Keratinocyte (primary cell): ENCODE measurements at regions not wholly inside any gene's neighbourhood (a gene's known extent, or its start where the extent isn't known, plus 50 kb on each side); places are given as distances from the start of the nearest gene placed in this dataset.
A peak's percentile ranks its signal among the peaks of the same experiment; 100 is the strongest.

ENCODE experiments used
- DNase-seq: peaks from one replicate; pipeline ENCODE4 v3.0.0-alpha.2; 2011; ENCODE audit warnings: low read depth, missing footprints, low spot score
- FAIRE-seq: peaks from 2 replicates; lab custom pipeline; 2011; peaks lifted over from hg19 to GRCh38; lab: Jason Lieb, UNC
- H2AFZ ChIP-seq: 2 replicates; pipeline ENCODE4 v1.6.0; 2012; ENCODE audit warnings: low read length, control low read depth, inconsistent platforms; ENCODE audit not compliant: control insufficient read depth
- H3K27ac ChIP-seq: 2 replicates; pipeline ENCODE4 v1.5.1; 2011; ENCODE audit warnings: low read length; ENCODE audit not compliant: control insufficient read depth, insufficient read depth
- H3K27me3 ChIP-seq: 3 replicates; pipeline ENCODE4 v1.6.0; 2011; ENCODE audit warnings: low read length; ENCODE audit not compliant: control insufficient read depth, insufficient read depth; ENCODE audit errors: extremely low read depth
- H3K36me3 ChIP-seq, 2 experiments: 2 replicates in 1 of 2; 3 replicates in 1 of 2; pipeline ENCODE4 v1.5.1; 2011; ENCODE audit warnings: low read length in 2 of 2, mild to moderate bottlenecking in 1 of 2; ENCODE audit not compliant: control insufficient read depth in 2 of 2, insufficient read depth in 2 of 2; ENCODE audit errors: extremely low read depth in 1 of 2
- H3K4me1 ChIP-seq: 3 replicates; pipeline ENCODE4 v1.5.1; 2011; ENCODE audit warnings: low read length; ENCODE audit not compliant: control insufficient read depth, insufficient read depth; ENCODE audit errors: extremely low read depth
- H3K4me2 ChIP-seq: 3 replicates; pipeline ENCODE4 v1.6.0; 2011; ENCODE audit warnings: low read depth, low read length; ENCODE audit not compliant: control insufficient read depth, insufficient read depth; ENCODE audit errors: extremely low read depth
- H3K4me3 ChIP-seq, 3 experiments: fragments of 200-600 bp in 1 of 3; sonication (generic) in 1 of 3; 2 replicates in 2 of 3; 3 replicates in 1 of 3; pipeline ENCODE4 v1.5.1; 2011 to 2016; ENCODE audit warnings: low read length in 3 of 3, mild to moderate bottlenecking in 3 of 3, control low read depth in 2 of 3, inconsistent platforms in 1 of 3, low read depth in 1 of 3, mixed read lengths in 1 of 3, mixed run types in 1 of 3, moderate library complexity in 1 of 3; ENCODE audit not compliant: control insufficient read depth in 2 of 3, insufficient read depth in 2 of 3; ENCODE audit errors: extremely low read depth in 1 of 3
- H3K79me2 ChIP-seq: 2 replicates; pipeline ENCODE4 v1.6.0; 2012; ENCODE audit warnings: low read length; ENCODE audit not compliant: control insufficient read depth, insufficient read depth
- H3K9ac ChIP-seq: 3 replicates; pipeline ENCODE4 v1.6.0; 2011; ENCODE audit warnings: low read length; ENCODE audit not compliant: control insufficient read depth, insufficient read depth; ENCODE audit errors: extremely low read depth
- H3K9me1 ChIP-seq: 3 replicates; pipeline ENCODE4 v1.6.0; 2011; ENCODE audit warnings: low read length; ENCODE audit not compliant: control insufficient read depth, insufficient read depth; ENCODE audit errors: extremely low read depth
- H3K9me3 ChIP-seq: 2 replicates; pipeline ENCODE4 v1.5.1; 2012; ENCODE audit warnings: low read depth, low read length; ENCODE audit not compliant: control insufficient read depth
- H4K20me1 ChIP-seq: 3 replicates; pipeline ENCODE4 v1.6.0; 2011; ENCODE audit warnings: low read length; ENCODE audit not compliant: control insufficient read depth, insufficient read depth; ENCODE audit errors: extremely low read depth
- EZH2 ChIP-seq: IDR thresholded peaks from one replicate; pipeline ENCODE4 v1.6.1; 2012; ENCODE audit warnings: inconsistent platforms, mild to moderate bottlenecking, low read length, moderate library complexity
- dilution Hi-C: fragments of 300-500 bp; cut with MboI; formaldehyde crosslinking; loops from one replicate; pipeline ENCODE4 v1.7.0; 2020; ENCODE audit warnings: low sequenced_read_pairs; ENCODE audit not compliant: extremely low pct_ligation_motif_present
- TF ChIP-seq, protein P1 (sequence below), 3 experiments: IDR thresholded peaks in 1 of 3; conservative IDR thresholded peaks in 1 of 3; optimal IDR thresholded peaks in 1 of 3; 2 replicates in 2 of 3; 3 replicates in 1 of 3; pipeline versions ENCODE3 to v1.5.1; 2011; ENCODE audit warnings: low read length in 3 of 3, mild to moderate bottlenecking in 3 of 3, moderate library complexity in 2 of 3, control low read depth in 1 of 3, inconsistent platforms in 1 of 3; ENCODE audit not compliant: insufficient read depth in 2 of 3; ENCODE audit errors: extremely low read depth in 1 of 3

DNA sequence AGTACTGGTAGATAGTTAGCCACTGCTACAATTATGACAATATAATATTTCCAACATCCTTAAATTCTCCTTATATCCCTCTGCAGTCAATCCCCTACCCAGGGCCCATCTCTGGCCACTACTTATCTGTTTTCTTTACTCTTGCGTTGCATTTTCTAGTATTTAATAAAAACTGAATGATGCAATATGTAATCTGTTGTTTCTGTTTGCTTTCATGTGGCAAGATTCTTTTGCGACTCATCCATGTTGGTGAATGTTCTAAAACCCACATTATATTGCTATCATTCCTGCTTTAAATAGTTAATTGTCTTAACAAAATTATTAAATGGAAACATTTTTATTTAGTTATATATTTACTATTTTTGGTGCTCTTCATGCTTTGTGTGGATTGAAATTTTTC lies 338.5 kb downstream of the MDFIC start:
- no peak for FAIRE-seq
- H3K27ac ChIP-seq = no peak overlapping the region
- TF ChIP-seq EZH2 = no peak
- TF ChIP-seq, protein P1, sequence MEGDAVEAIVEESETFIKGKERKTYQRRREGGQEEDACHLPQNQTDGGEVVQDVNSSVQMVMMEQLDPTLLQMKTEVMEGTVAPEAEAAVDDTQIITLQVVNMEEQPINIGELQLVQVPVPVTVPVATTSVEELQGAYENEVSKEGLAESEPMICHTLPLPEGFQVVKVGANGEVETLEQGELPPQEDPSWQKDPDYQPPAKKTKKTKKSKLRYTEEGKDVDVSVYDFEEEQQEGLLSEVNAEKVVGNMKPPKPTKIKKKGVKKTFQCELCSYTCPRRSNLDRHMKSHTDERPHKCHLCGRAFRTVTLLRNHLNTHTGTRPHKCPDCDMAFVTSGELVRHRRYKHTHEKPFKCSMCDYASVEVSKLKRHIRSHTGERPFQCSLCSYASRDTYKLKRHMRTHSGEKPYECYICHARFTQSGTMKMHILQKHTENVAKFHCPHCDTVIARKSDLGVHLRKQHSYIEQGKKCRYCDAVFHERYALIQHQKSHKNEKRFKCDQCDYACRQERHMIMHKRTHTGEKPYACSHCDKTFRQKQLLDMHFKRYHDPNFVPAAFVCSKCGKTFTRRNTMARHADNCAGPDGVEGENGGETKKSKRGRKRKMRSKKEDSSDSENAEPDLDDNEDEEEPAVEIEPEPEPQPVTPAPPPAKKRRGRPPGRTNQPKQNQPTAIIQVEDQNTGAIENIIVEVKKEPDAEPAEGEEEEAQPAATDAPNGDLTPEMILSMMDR (optimal IDR thresholded peaks at IDR 0.05 in 1 of 3, IDR thresholded peaks at IDR 0.05 in 1 of 3, conservative IDR thresholded peaks at IDR 0.05 in 1 of 3; ENCODE audit: extremely low read depth in 1 of 3, insufficient read depth in 2 of 3, low read length in 3 of 3) = no peak

DNA sequence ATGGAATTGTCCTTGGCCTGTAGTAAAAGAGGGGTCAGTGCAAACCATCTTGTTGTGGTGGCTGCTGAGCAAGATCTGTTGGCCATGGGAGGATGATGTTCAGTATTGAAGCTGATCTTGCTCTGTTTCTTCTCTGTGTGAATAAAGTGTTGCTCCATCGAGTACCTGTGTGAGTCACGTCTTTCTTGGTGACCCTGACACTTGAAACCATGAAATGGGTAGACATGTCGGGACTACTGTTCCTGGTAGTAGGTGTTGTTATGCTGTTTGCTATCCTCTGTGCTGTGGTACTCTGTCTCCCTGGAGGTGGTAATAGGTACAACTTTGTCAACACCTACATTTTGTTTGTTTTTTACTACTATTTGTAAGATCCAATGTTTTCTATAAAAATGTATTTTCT lies 330.6 kb downstream of the MDFIC start:
- H2AFZ ChIP-seq = no peak overlapping the region
- H3K4me3 ChIP-seq = no peak overlapping the region
- no peaks in the 10 kb centered on the region for H3K36me3 ChIP-seq
- H3K4me1 ChIP-seq = peaks cover 7% of the 10 kb centered on the region
- H3K9me3 ChIP-seq = no peaks in the 10 kb centered on the region
- H3K27me3 ChIP-seq = no peaks in the 10 kb centered on the region
- H4K20me1 ChIP-seq = no peaks in the 10 kb centered on the region
- H3K27ac ChIP-seq = no peak overlapping the region
- peak; percentile 44 for FAIRE-seq
- H3K4me2 ChIP-seq = no peak overlapping the region
- no peaks in the 10 kb centered on the region for H3K79me2 ChIP-seq
- no peak overlapping the region for H3K9ac ChIP-seq
- TF ChIP-seq, protein P1 (optimal IDR thresholded peaks at IDR 0.05 in 1 of 3, IDR thresholded peaks at IDR 0.05 in 1 of 3, conservative IDR thresholded peaks at IDR 0.05 in 1 of 3; ENCODE audit: extremely low read depth in 1 of 3, insufficient read depth in 2 of 3, low read length in 3 of 3) = no peak
- no peak for TF ChIP-seq EZH2
- no peaks in the 10 kb centered on the region for H3K9me1 ChIP-seq
- DNase-seq = no peak
- dilution Hi-C loops = no loop called here

More for the DNA sequence above, 338.5 kb downstream of the MDFIC start:
- Histone ChIP-seq H3K27me3 (no peaks in the 10 kb centered on the region), H3K9me1 (no peaks in the 10 kb centered on the region), H4K20me1 (no peaks in the 10 kb centered on the region), H3K9me3 (no peaks in the 10 kb centered on the region), H3K36me3 (no peaks in the 10 kb centered on the region), H3K9ac (no peak overlapping the region), H3K4me3 (no peak overlapping the region), H3K4me2 (no peak overlapping the region), H2AFZ (no peak overlapping the region), H3K79me2 (no peaks in the 10 kb centered on the region), H3K4me1 (no peaks in the 10 kb centered on the region)
- dilution Hi-C loops = no loop called here
- DNase-seq = no peak
